ENCODE measurements at regions not wholly inside any gene's neighbourhood (a gene's known extent, or its start where the extent isn't known, plus 50 kb on each side); places are given as distances from the start of the nearest gene placed in this dataset.

GRCh38 chr15:29990035-29990434 is 92.7 kb upstream of the GOLGA8J start:
- no peaks in the 10 kb centered on the region for H3K79me2 ChIP-seq (ENCODE audit: insufficient read depth, low read depth, low read length)
- H3K36me3 ChIP-seq (ENCODE audit: insufficient read depth, low read length) = no peaks in the 10 kb centered on the region
- H2AFZ ChIP-seq (ENCODE audit: low read length) = no peak overlapping the region
- TF ChIP-seq, protein P1, sequence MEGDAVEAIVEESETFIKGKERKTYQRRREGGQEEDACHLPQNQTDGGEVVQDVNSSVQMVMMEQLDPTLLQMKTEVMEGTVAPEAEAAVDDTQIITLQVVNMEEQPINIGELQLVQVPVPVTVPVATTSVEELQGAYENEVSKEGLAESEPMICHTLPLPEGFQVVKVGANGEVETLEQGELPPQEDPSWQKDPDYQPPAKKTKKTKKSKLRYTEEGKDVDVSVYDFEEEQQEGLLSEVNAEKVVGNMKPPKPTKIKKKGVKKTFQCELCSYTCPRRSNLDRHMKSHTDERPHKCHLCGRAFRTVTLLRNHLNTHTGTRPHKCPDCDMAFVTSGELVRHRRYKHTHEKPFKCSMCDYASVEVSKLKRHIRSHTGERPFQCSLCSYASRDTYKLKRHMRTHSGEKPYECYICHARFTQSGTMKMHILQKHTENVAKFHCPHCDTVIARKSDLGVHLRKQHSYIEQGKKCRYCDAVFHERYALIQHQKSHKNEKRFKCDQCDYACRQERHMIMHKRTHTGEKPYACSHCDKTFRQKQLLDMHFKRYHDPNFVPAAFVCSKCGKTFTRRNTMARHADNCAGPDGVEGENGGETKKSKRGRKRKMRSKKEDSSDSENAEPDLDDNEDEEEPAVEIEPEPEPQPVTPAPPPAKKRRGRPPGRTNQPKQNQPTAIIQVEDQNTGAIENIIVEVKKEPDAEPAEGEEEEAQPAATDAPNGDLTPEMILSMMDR (conservative IDR thresholded peaks at IDR 0.05; ENCODE audit: low read length) = no peak
- TF ChIP-seq EZH2phosphoT487 (IDR thresholded peaks at IDR 0.05; ENCODE audit: borderline replicate concordance, low read depth, low read length) = no peak
- H3K9me2 ChIP-seq (ENCODE audit: insufficient read depth, low read length) = no peaks in the 10 kb centered on the region
- H3K9me3 ChIP-seq (ENCODE audit: low read length) = no peaks in the 10 kb centered on the region
- intact Hi-C loops (cut with micrococcal nuclease; ENCODE audit: unreplicated experiment) = no loop called here
- H4K20me1 ChIP-seq (ENCODE audit: insufficient read depth, low read length) = no peaks in the 10 kb centered on the region
- ChIA-PET POLR2A (no interaction called here), CTCF (ENCODE audit: unreplicated experiment) (no interaction called here)
- H3K4me1 ChIP-seq (ENCODE audit: insufficient read depth, low read length, poor library complexity, severe bottlenecking) = no peaks in the 10 kb centered on the region
- BruUV-seq (replicated peaks) = no TSS peak
- no peak overlapping the region for H3K27ac ChIP-seq (ENCODE audit: low read depth, low read length, poor library complexity, severe bottlenecking)
- H3K4me2 ChIP-seq (ENCODE audit: low read length) = no peak overlapping the region
- no peak overlapping the region for H3K4me3 ChIP-seq (ENCODE audit: low read depth, low read length, poor library complexity, severe bottlenecking)
- no peak for DNase-seq (ENCODE audit: low spot score)

DNA sequence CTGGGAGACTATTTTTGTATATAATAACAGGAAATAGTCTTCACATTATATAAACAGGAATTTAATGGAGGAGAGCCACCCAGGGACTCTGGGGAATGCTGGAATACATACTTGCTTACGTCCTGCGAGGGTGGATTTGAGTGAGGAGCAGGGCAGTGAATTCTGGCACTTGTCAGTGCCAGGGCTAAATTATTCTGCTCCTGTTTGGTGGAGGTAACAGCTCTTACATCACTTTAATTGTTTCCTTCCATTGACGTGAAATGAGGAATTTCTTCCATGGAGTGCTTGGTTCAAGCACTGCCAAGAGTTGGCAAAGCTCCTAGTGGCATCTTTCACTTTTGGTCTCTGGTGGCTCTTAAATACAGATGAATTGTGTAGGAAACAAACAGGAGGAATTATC is 94.1 kb upstream of the GOLGA8J start:
- Histone ChIP-seq H3K79me2 (ENCODE audit: insufficient read depth, low read depth, low read length) (no peaks in the 10 kb centered on the region), H2AFZ (ENCODE audit: low read length) (no peak overlapping the region), H3K9me2 (ENCODE audit: insufficient read depth, low read length) (no peaks in the 10 kb centered on the region), H3K4me3 (ENCODE audit: low read depth, low read length, poor library complexity, severe bottlenecking) (no peak overlapping the region), H3K4me2 (ENCODE audit: low read length) (no peak overlapping the region), H3K4me1 (ENCODE audit: insufficient read depth, low read length, poor library complexity, severe bottlenecking) (no peaks in the 10 kb centered on the region), H3K36me3 (ENCODE audit: insufficient read depth, low read length) (no peaks in the 10 kb centered on the region), H3K9me3 (ENCODE audit: low read length) (no peaks in the 10 kb centered on the region), H4K20me1 (ENCODE audit: insufficient read depth, low read length) (no peaks in the 10 kb centered on the region), H3K27ac (ENCODE audit: low read depth, low read length, poor library complexity, severe bottlenecking) (no peak overlapping the region)
- intact Hi-C loops (cut with micrococcal nuclease; ENCODE audit: unreplicated experiment) = no loop called here
- POLR2A ChIA-PET = no interaction called here
- TF ChIP-seq EZH2phosphoT487 (IDR thresholded peaks at IDR 0.05; ENCODE audit: borderline replicate concordance, low read depth, low read length) = no peak
- TF ChIP-seq, protein P1 (conservative IDR thresholded peaks at IDR 0.05; ENCODE audit: low read length) = no peak
- CTCF ChIA-PET (ENCODE audit: unreplicated experiment) = no interaction called here
- no TSS peak for BruUV-seq (replicated peaks)
- DNase-seq (ENCODE audit: low spot score) = no peak

DNA sequence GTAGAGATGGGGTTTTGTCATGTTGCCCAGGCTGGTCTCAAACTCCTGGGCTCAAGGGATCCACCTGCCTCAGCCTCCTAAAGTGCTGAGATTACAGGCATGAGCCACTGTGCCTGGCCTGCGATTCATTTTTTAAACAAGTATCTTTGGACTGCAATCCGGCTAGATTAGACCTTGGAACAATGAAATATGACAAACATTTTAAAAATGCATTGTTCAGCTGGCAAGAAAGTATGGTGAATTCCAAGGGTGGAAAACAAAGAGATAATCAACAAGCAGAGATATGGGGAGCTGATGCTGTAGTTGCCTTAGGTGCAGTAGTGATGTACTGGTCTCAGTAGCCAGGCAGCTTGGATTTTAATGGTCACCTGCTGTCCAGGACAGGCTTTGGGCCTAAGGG is 95.8 kb upstream of the GOLGA8J start:
- H3K4me2 ChIP-seq (ENCODE audit: low read length) = no peak overlapping the region
- TF ChIP-seq, protein P1 (conservative IDR thresholded peaks at IDR 0.05; ENCODE audit: low read length) = no peak
- TF ChIP-seq EZH2phosphoT487 (IDR thresholded peaks at IDR 0.05; ENCODE audit: borderline replicate concordance, low read depth, low read length) = no peak
- no peak overlapping the region for H3K4me3 ChIP-seq (ENCODE audit: low read depth, low read length, poor library complexity, severe bottlenecking)
- intact Hi-C loops (cut with micrococcal nuclease; ENCODE audit: unreplicated experiment) = no loop called here
- H3K27ac ChIP-seq (ENCODE audit: low read depth, low read length, poor library complexity, severe bottlenecking) = no peak overlapping the region
- H3K9me3 ChIP-seq (ENCODE audit: low read length) = no peaks in the 10 kb centered on the region
- H3K36me3 ChIP-seq (ENCODE audit: insufficient read depth, low read length) = no peaks in the 10 kb centered on the region
- no peaks in the 10 kb centered on the region for H3K4me1 ChIP-seq (ENCODE audit: insufficient read depth, low read length, poor library complexity, severe bottlenecking)
- ChIA-PET POLR2A (interaction anchor here (0.9 kb wide), 1 partner anchor 15 kb away, joined by 3 read pairs; no protein-coding TSS in a partner anchor), CTCF (ENCODE audit: unreplicated experiment) (no interaction called here)
- H4K20me1 ChIP-seq (ENCODE audit: insufficient read depth, low read length) = no peaks in the 10 kb centered on the region
- no peak overlapping the region for H2AFZ ChIP-seq (ENCODE audit: low read length)
- no TSS peak for BruUV-seq (replicated peaks)
- no peaks in the 10 kb centered on the region for H3K79me2 ChIP-seq (ENCODE audit: insufficient read depth, low read depth, low read length)
- no peaks in the 10 kb centered on the region for H3K9me2 ChIP-seq (ENCODE audit: insufficient read depth, low read length)
- DNase-seq (ENCODE audit: low spot score) = no peak
